Testis (tissue), 2 donors: ENCODE measurements at regions not wholly inside any gene's neighbourhood (a gene's known extent, or its start where the extent isn't known, plus 50 kb on each side); places are given as distances from the start of the nearest gene placed in this dataset.

ENCODE experiments used
- POLR2A ChIP-seq: fragments of 450-650 bp; IDR thresholded peaks from one replicate; pipeline ENCODE4 v1.6.1; 2017; ENCODE audit warnings: antibody characterized with exemption, mild to moderate bottlenecking, moderate library complexity
- TF ChIP-seq, protein P1 (sequence below), 3 experiments: fragments of 450-650 bp in 2 of 3; fragments of 200-600 bp in 1 of 3; sonication (generic) in 1 of 3; IDR thresholded peaks; one replicate each; pipeline ENCODE4 v1.5.1; 2016 to 2019; ENCODE audit warnings: antibody characterized with exemption in 3 of 3, mild to moderate bottlenecking in 2 of 3, moderate library complexity in 1 of 3

DNA sequence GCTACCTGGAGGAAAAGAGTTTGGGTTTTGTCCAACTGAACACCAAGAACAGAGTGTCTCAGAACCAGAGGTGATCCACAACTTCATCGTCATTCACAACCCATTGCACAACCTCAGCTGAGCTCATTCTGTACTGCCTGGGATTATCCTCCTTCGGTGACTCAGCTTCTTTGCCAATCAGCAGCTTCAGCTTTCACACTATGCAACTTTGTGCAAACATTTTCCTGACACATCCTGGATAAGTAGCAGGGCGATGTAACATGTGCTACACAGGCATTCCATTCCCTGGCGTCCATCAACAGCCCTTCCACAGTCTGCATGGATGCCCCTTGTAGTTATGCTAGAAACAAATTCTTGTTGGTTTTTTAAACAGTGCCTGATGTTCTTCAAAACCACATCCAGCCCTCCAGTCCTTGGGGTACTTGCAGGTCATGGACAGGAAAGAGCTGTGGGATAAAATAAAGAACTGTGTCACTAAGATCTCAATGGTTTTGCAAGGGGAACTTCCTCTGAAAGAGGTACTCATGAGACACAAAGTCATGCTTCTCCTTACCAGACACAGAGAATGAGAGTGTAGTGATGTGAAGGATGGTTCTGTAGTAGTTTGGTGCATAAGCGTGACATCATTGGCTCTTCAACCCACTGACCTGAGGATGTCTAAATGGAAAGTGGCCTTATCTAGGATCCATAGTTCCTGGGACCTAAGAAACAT, 478.5 kb downstream of the KIF20B start:
- TF ChIP-seq, protein P1, sequence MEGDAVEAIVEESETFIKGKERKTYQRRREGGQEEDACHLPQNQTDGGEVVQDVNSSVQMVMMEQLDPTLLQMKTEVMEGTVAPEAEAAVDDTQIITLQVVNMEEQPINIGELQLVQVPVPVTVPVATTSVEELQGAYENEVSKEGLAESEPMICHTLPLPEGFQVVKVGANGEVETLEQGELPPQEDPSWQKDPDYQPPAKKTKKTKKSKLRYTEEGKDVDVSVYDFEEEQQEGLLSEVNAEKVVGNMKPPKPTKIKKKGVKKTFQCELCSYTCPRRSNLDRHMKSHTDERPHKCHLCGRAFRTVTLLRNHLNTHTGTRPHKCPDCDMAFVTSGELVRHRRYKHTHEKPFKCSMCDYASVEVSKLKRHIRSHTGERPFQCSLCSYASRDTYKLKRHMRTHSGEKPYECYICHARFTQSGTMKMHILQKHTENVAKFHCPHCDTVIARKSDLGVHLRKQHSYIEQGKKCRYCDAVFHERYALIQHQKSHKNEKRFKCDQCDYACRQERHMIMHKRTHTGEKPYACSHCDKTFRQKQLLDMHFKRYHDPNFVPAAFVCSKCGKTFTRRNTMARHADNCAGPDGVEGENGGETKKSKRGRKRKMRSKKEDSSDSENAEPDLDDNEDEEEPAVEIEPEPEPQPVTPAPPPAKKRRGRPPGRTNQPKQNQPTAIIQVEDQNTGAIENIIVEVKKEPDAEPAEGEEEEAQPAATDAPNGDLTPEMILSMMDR (IDR thresholded peaks at IDR 0.05), result no peak
- no peak for TF ChIP-seq POLR2A
